ENCODE measurements at regions not wholly inside any gene's neighbourhood (a gene's known extent, or its start where the extent isn't known, plus 50 kb on each side); places are given as distances from the start of the nearest gene placed in this dataset.
"Not testable (repeated sequence)": the region's sequence is repeated elsewhere in the genome, so short reads cannot be mapped to it uniquely, and the experiment has no call there.

GRCh38 chr4:167858127-167858526, 234.2 kb upstream of the ANXA10 start:
- TF ChIP-seq CTCF, POLR2A (IDR thresholded peaks at IDR 0.05): not testable (repeated sequence)
